SJSA1 (cell line): ENCODE measurements at regions not wholly inside any gene's neighbourhood (a gene's known extent, or its start where the extent isn't known, plus 50 kb on each side); places are given as distances from the start of the nearest gene placed in this dataset.
"Not testable (repeated sequence)": the region's sequence is repeated elsewhere in the genome, so short reads cannot be mapped to it uniquely, and the experiment has no call there.

Experiments used
- DNase-seq, 2 experiments: peaks; one replicate each; pipeline ENCODE4 v3.0.0-alpha.2; 2015 to 2020; ENCODE audit warnings: low spot score in 2 of 2, low read depth in 1 of 2
- H3K27ac ChIP-seq: fragments of 250-450 bp; sonication (Bioruptor Pico); 2 replicates; pipeline ENCODE4 v1.5.1; 2020; ENCODE audit warnings: mild to moderate bottlenecking, moderate library complexity
- H3K27me3 ChIP-seq: fragments of 250-450 bp; sonication (Bioruptor Pico); replicated peaks from 2 replicates; pipeline ENCODE4 v1.5.1; 2020; ENCODE audit warnings: mild to moderate bottlenecking, moderate library complexity
- H3K36me3 ChIP-seq: fragments of 250-450 bp; sonication (Bioruptor Pico); 2 replicates; pipeline ENCODE4 v1.5.1; 2020; ENCODE audit warnings: mild to moderate bottlenecking
- H3K4me1 ChIP-seq: fragments of 250-450 bp; sonication (Bioruptor Pico); replicated peaks from 2 replicates; pipeline ENCODE4 v1.6.1; 2021; ENCODE audit warnings: mild to moderate bottlenecking
- H3K4me3 ChIP-seq: fragments of 250-450 bp; sonication (Bioruptor Pico); 2 replicates; pipeline ENCODE4 v1.5.1; 2020; ENCODE audit warnings: mild to moderate bottlenecking
- H3K9me3 ChIP-seq: fragments of 250-450 bp; sonication (Bioruptor Pico); replicated peaks from 2 replicates; pipeline ENCODE4 v1.5.1; 2020; ENCODE audit warnings: mild to moderate bottlenecking

- peaks cover 16% of the 10 kb centered on the region for H3K4me1 ChIP-seq
- no peak for DNase-seq
- no peak overlapping the region for H3K27ac ChIP-seq
- no peaks in the 10 kb centered on the region for H3K9me3 ChIP-seq
- no peaks in the 10 kb centered on the region for H3K27me3 ChIP-seq
- H3K4me3 ChIP-seq = no peak overlapping the region
- no peaks in the 10 kb centered on the region for H3K36me3 ChIP-seq
These were observed 62.1 kb upstream of the ZNF217 start for GRCh38 chr20:53655625-53656292.

DNA sequence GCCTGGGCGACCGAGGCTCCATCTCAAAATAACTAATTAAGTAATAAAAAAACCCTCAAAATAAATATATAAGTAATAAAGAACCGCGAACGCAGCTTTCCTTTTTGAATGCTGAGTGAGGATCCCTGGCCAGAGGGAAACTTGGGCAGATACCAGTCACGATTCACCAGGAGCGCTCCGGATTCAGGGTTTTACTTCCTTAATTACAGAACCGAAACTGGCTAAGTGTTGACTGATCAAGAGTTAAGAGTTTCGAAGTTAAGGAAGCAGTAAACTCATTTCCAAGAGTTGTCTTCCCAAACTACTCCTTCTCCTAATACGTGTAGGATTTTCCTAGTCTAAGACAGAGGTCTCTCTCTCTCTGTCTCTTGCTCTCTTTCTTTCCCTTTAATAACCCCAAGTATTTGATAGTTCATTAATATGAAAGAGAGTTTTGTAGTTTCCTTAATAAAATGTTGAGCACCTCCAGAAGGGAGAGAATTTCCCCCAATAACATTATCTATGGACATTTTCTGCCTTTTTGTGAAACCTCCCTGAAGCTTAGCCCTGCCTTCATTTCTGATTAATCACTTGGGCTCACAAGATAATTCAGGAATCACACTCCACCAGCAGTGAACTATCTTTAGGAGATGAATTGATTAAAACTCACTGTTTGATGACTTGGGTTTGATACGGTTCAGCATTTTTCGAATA lies 61.4 kb upstream of the ZNF217 start:
- Histone ChIP-seq H3K27ac (no peak overlapping the region), H3K27me3 (no peaks in the 10 kb centered on the region), H3K9me3 (no peaks in the 10 kb centered on the region), H3K4me3 (no peak overlapping the region), H3K4me1 (peaks cover 16% of the 10 kb centered on the region), H3K36me3 (no peaks in the 10 kb centered on the region)
- no peak for DNase-seq

- H3K4me1 ChIP-seq = peaks cover 16% of the 10 kb centered on the region
- not testable (repeated sequence) for H3K27ac ChIP-seq, H3K36me3 ChIP-seq, DNase-seq, H3K27me3 ChIP-seq, H3K4me3 ChIP-seq, H3K9me3 ChIP-seq
These were observed 60.9 kb upstream of the ZNF217 start for GRCh38 chr20:53654521-53654920.

- Histone ChIP-seq H3K4me1 (peaks cover 16% of the 10 kb centered on the region), H3K27me3 (no peaks in the 10 kb centered on the region), H3K4me3 (no peak overlapping the region), H3K27ac (no peak overlapping the region), H3K36me3 (no peaks in the 10 kb centered on the region), H3K9me3 (no peaks in the 10 kb centered on the region)
- DNase-seq = no peak
These were observed 59.3 kb upstream of the ZNF217 start for GRCh38 chr20:53652859-53653517.

DNA sequence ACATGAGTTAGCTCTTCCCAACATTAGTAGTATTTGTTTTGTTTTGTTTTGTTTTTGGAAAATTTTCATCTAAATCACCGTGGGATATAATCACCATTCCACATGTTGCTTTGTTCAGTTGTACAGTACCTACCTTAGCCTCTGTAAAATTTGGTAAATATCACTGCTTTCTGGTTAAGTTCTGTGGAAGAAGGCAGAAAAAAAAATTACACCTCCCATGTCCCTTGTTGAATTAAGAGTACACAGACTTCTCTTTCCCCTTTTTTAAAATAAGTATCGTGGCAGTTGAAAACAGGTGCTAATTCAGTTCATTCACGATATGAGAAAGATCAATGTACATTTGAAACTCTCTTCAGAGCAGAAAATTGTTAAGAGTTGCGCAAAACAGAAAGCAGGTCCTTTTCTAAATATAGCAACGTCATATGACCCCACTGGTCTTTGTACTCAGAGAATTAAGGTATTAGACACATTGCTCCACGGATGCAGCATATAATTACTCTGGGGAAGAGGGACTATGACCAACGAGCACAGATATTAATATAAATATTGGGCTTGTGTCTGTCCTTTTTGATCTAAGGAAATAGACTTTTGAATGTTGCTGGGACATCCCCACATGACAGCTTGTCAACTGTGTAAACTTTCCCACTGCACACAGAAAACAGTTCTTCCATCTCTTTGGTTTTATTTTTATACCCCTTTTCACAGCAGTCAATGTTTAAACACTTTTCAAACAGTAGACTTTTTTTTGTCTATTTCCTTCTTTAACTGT lies 58.6 kb upstream of the ZNF217 start:
- Histone ChIP-seq H3K4me1 (peaks cover 16% of the 10 kb centered on the region), H3K9me3 (no peaks in the 10 kb centered on the region), H3K36me3 (no peaks in the 10 kb centered on the region), H3K27ac (no peak overlapping the region), H3K27me3 (no peaks in the 10 kb centered on the region), H3K4me3 (no peak overlapping the region)
- no peak for DNase-seq

DNA sequence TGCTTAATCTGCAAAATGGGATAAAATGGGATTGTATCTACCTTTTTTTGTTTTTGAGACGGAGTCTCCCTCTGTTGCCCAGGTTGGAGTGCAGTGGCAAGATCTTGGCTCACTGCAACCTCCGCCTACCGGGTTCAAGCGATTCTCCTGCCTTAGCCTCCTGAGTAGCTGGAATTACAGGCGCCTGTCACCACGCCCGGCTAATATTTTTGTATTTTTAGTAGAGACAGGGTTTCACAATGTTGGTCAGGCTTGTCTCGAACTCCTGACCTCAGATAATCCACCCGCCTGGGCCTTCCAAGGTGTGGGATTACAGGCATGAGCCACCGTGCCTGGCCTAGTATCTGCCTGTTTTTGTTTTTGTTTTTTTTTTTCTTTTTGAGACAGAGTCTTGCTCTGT lies 55.9 kb upstream of the ZNF217 start:
- H3K27ac ChIP-seq, DNase-seq, H3K9me3 ChIP-seq, H3K4me1 ChIP-seq, H3K4me3 ChIP-seq, H3K36me3 ChIP-seq, H3K27me3 ChIP-seq: not testable (repeated sequence)

DNA sequence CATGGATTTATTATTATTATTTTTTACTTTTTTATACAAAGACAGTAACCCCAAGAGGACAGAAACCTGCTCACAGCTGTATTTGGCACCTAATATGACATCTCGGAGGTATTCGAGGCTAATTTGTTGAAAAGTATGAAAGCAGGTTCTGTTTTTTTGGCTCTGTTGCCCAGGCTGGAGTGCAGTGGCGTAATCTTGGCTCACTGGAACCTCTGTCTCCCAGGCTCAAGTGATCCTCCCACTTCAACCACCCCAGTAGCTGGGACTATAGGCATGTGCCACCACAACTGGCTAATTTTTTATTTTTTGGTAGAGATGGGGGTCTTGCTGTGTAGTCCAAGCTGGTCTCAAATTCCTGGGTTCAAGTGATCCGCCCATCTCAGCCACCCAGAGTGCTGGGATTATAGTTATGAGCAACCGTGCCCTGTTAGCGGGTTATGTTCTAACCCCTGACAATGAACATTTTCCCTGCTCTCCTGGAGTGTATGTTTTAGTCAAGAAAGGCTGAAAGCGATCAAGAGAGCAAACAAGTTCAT lies 53.7 kb upstream of the ZNF217 start:
- no peak overlapping the region for H3K4me3 ChIP-seq
- no peaks in the 10 kb centered on the region for H3K27me3 ChIP-seq
- peaks cover 17% of the 10 kb centered on the region for H3K4me1 ChIP-seq
- H3K36me3 ChIP-seq = no peaks in the 10 kb centered on the region
- H3K9me3 ChIP-seq = no peaks in the 10 kb centered on the region
- no peak overlapping the region for H3K27ac ChIP-seq
- no peak for DNase-seq

DNA sequence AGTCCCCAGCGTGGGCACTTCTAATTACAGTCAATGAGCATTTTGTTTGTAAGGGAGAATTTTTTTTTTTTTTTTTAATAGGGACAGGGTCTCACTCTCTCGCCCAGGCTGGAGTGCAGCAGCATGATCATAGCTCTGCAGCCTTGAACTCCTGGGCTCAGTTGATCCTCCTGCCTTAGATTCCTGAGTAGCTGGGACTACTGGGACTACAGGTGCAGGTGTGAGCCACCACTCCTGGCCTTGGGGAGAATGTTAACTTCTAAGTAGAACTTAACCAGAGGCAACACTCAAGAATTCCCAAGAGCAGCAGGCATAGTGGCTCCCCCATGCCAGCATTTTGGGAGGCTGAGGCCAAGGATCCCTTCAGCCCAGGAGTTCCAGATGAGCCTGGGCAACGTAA lies 52.9 kb upstream of the ZNF217 start:
- no peak overlapping the region for H3K4me3 ChIP-seq
- no peaks in the 10 kb centered on the region for H3K9me3 ChIP-seq
- no peaks in the 10 kb centered on the region for H3K36me3 ChIP-seq
- H3K4me1 ChIP-seq = peaks cover 19% of the 10 kb centered on the region
- DNase-seq = no peak
- no peak overlapping the region for H3K27ac ChIP-seq
- H3K27me3 ChIP-seq = no peaks in the 10 kb centered on the region

DNA sequence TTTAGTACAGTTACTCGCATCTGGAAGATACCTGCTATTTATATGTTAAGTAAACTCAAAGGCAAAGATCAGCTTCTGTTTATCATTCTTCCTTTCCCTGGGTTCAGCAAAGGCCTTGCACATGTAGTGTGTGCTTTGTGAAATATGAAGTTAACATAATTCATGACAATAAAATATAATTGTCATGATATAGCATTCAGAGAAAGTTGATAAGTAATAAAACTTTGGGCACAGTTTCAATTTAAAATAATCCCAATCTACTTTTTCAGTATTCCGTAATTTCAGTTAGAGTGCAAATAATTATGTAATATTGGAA lies 51.9 kb upstream of the ZNF217 start:
- no peaks in the 10 kb centered on the region for H3K36me3 ChIP-seq
- H3K4me1 ChIP-seq = peaks cover 19% of the 10 kb centered on the region
- H3K27ac ChIP-seq = no peak overlapping the region
- H3K27me3 ChIP-seq = no peaks in the 10 kb centered on the region
- no peak overlapping the region for H3K4me3 ChIP-seq
- no peaks in the 10 kb centered on the region for H3K9me3 ChIP-seq
- DNase-seq = no peak

DNA sequence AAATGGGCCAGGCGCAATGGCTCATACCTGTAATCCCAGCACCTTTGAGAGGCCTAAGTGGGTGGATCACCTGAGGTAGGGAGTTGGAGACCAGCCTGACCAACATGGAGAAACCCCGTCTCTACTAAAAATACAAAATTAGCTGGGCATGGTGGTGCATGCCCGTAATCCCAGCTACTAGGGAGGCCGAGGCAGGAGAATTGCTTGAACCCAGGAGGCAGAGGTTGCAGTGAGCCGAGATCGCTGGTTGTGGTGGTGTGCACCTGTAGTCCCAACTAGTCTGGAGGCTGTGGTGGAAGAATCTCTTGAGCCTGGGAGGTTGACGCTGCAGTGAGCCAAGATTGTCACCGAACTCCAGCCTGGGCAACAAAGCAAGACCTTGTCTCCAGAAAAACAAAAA lies 50.5 kb upstream of the ZNF217 start:
- H3K4me3 ChIP-seq, H3K27ac ChIP-seq, DNase-seq, H3K36me3 ChIP-seq, H3K9me3 ChIP-seq, H3K27me3 ChIP-seq: not testable (repeated sequence)
- peaks cover 19% of the 10 kb centered on the region for H3K4me1 ChIP-seq
